Renal cortical epithelial cell (primary cell): ENCODE measurements at regions not wholly inside any gene's neighbourhood (a gene's known extent, or its start where the extent isn't known, plus 50 kb on each side); places are given as distances from the start of the nearest gene placed in this dataset.

Experiments
- DNase-seq: peaks from one replicate; pipeline ENCODE4 v3.0.0-alpha.2; 2011; ENCODE audit warnings: low read depth

DNA sequence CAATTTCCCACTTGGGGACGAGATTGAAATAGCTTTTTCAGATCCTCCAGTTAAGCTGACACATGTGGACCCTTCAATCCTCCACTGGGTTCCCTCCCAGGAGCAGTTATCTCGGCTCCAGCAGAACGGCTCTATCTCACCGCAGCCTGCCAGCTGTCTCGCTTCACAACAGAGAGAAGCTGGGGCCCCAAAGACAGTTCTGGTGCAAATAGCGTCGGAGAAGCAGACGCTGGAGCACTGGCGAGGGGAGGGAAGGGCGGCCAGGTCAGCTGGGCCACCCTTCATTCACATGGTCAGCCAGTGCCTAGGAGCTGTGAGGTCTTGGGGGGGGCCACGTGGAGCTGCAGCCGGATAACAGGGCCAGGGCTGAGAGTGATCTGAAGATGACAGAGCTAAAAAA is 141.3 kb upstream of the SDK2 start:
- DNase-seq: no peak

DNA sequence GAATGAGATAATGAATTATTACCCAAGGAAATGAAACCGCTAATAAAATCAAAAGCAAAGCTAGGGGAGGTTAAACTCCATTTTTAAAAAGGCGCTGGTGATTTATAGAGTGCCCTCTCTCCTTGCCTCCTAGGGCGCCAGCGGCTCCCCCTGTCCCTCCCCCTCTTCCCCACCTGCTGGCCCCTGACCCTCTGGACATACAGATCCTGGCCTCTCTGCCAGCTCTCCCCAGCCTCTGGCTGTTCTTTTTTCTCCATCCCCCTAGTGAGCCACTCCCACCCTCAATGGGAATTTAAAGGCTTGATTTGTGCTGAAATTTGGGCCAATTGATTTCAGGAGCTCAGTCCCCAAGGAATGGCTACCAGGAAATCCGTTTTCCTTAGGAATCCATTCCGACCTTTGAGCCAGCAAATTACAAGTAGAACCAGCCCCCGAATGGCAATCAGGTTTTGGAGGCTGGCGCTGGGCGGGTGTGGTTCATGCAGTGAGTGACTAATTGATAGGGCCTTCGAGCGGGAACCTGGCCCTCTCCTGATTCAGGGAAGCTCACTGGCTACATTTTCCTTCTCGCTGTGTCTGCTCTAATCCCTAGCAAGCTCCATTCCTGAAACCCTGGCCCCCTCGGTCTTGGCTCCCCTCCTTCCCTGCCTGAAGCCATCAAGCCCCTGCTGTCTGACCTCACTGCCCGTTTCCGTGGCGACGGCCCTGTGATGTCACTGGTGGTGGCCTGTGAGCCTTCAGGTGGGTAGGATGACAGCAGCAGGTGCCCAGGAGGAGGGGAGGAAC is 141.9 kb upstream of the SDK2 start:
- no peak for DNase-seq

DNA sequence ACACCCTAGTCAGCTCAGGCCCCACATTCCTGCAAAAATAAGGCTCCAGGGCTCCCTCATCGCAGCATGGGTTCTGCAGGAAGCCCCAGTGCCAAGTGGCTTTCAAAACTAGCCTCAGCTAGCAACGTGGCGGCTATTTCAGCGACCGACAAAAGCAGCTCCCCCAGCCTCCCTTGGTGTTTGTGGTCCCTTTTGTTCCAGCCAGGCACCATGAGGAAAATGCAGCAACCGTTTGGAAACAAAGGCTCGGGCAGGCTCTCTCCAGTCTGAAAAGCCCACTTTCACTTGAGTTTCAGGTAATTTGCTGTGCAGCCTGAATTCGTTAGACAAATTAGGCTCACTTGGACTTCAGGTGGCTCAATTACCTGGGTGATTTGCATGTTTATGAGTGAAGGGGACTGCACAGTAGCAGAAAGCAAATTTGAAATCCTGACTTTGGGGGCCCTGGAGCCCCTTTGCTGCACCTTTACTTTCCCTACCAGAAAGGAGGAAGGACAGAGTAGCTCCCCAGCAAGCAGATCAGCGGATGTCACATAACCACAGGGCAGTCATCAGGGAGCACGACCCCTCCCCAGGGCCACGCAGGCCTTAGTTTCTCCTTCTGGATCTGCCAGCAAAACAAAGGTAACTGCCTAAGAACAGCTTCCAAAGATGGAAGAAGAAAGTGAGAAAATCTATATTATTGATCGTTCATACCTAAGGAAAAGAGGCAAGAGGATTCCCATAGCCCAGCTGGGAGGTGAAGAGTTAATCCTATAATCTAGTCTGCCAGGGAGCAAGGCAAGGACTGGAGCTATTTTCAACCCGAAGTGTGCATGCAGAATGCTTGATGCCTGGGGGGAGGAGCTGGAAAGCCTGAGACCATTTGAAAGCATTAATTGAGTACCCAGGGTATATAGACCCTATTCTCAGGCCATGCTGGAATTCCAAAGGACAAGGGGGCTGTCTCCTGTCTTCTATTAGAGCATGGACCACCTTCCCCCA is 143.1 kb upstream of the SDK2 start:
- DNase-seq: no peak

DNA sequence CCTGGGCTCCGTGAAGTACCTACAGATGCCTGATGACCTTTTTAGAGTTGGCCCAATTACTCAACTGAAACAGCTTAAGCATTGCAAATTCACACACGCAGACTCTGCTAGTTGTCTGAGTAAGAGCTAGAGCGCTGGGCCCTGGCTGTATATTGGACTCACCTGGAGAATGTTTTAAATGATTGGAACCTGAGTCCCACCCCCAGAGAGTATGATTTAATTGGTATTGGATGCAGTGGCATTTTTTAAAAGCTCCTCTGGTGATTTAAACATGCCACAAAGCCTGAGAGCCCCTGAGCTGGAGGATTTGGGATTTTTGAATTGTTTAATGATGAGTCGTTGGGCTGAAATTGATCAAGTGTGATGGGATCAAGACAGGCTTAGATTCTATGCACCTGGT is 143.9 kb upstream of the SDK2 start:
- DNase-seq: peak; percentile 36

DNA sequence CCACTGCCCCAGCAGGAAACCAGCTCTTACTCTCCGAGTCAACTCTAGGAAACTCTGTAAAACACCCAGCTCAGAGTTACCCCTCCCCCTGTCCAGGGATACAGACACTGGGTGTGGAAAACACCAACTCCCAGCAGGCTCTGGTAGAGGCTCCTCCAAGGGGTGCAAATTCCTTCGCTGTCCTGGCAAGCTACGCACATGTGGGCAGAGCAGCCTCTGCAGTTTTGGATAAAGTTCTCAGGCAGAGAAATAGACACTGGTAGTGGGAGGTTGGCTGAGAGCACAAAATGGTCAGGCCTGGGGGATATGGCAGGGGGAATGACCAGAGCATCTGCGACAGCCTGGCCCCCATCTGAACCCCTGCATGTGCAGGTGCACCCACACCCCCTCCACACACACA is 146.9 kb upstream of the SDK2 start:
- DNase-seq: no peak

DNA sequence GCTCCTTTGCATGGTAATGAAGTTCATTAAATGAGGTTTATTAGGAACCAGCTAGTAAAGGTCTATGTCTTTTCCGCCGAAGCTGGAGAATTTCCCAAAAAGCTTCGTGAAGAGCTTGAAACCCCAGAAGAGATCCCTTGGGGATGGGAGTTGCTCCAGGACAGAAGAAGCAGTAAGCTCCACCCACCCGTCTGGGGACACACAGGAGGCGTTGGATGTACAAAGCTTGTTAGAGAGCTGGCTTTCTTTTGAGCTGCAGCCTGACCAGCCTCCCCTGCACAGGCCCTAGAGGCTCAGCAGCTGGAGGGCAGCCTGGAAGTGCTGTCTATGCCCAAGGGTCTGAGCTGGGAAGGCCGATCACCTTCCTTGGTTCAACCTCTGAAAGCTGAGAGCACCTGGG is 147.4 kb upstream of the SDK2 start:
- no peak for DNase-seq

DNA sequence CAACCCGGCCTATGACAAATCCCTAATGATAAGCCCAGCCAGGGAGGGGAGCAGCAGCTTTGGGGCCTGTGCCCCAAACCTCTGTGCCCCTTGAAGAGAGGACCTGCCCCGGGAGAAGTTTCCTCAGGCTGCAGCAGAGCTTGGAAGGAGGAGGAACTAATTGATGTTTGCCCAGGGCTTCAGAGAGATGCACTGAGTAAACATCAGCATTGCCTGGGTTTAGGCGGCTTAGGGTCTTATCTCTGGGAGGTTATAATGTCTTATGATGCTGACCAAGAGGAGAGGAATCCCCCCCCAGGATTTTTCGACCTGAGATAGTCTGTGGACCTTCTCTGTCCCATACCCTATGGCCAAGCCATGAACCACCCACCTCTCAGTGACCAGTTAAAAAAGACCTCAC is 148.7 kb upstream of the SDK2 start:
- no peak for DNase-seq

DNA sequence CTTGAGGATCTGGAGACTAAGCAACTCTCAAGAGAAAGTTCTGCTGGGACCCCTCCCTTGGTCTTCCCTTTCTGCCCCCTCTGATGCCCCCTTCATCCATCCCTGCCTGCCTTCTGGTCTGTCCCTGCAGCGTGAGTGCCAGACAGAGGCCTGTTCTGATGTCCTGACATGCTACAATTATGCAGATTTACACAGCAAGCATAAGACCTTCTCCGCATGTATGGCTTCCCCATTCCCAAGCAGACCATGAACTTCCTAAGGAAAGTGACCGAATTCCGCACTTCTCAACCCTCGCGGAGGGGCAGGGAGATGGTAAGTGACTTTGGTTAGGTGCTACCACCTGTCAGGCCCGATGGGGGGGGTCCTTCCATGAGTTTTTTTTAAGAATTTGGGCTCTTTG is 150.1 kb upstream of the SDK2 start:
- DNase-seq: no peak

DNA sequence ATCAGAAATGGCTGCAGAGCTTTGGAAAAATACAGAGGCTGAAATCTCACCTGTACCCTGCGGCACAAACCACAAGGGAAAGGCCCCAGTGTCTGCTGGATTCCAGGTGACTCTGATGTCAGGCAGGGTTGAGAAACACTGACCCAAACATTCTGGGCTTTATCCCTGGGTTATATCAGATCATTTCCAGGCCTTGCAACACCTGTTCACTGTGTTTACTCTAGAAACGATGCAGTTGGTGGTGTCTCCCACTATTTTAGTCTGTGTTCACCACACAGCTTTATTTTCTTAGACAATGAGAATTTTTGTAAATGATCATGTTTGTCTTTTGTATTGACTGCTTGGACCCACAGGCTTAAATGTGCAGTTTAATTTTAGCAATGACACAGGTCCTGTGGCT is 151.5 kb upstream of the SDK2 start:
- no peak for DNase-seq

DNA sequence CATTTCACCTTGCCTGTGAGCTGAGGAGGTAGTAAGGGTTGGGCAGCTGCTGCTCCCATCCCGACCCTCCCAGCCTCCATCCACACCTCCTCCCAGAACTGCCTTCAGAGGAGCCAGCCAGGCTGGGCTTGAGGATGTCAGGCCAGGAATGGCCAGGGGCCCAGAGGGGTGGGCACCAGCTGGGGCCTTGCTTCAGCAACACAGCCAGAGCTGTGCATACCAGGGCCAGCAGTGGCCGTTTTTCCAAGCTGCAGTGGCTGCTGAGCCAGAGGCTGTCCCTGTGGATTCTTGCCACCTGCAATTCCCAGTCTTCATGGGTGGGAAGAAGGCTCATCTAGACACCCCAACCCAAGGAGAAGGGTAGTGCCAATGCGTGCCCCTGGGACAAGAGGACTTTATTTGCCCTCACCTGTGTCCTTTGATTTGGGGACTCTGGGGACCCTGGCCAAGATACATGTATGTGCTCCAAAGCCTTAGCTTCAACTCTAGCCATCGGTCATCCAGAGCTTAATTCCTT is 153.4 kb upstream of the SDK2 start:
- DNase-seq: no peak

DNA sequence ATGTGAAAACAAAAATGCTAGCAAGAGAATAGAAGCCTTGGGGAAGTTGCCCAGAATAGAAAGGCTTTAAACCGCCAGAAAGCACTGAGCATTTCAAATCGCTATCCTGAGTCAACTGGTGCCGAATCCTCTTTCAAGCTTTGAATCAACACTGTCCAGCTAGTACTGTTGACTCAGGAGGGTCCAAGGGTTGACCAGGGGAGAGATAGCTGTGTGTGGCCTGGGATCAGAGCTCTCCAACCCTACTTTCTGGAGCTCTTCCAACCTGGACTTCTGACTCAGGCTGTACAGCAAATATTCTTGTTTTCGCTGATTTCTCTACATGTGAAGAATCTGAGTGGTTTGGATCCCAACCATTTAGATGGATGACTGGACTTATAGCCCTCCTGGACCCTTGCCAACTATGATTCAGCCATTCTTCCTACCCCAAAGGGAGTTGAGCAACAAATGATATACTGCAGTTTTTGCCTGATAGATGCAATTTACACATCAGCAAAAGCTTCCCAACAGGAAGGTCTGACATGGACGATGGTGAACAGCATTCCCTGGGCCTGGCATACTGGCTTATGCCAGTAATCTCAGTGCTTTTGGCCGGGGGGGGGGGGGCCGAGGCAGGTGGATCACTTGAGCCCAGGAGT is 154.0 kb upstream of the SDK2 start:
- peak; percentile 99 for DNase-seq

DNA sequence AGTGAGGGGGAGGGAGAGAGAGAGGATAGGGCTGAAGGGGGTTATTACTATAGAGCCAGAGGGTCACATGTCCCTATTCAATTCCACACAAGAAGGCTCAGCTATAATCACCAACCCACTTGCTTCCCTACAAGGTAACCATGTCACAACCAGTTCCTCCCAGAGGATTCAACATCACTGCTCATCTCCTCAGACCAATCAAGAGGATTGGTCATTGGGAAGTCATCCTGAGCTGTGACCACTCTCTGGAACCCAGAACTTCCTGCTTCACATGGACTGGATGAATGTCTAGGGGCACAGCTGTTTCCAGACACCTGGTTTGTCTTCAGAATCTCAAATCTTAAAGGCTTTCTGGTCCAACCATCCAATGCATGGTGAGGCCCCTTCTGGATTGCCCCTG is 154.9 kb upstream of the SDK2 start:
- peak; percentile 43 for DNase-seq

DNA sequence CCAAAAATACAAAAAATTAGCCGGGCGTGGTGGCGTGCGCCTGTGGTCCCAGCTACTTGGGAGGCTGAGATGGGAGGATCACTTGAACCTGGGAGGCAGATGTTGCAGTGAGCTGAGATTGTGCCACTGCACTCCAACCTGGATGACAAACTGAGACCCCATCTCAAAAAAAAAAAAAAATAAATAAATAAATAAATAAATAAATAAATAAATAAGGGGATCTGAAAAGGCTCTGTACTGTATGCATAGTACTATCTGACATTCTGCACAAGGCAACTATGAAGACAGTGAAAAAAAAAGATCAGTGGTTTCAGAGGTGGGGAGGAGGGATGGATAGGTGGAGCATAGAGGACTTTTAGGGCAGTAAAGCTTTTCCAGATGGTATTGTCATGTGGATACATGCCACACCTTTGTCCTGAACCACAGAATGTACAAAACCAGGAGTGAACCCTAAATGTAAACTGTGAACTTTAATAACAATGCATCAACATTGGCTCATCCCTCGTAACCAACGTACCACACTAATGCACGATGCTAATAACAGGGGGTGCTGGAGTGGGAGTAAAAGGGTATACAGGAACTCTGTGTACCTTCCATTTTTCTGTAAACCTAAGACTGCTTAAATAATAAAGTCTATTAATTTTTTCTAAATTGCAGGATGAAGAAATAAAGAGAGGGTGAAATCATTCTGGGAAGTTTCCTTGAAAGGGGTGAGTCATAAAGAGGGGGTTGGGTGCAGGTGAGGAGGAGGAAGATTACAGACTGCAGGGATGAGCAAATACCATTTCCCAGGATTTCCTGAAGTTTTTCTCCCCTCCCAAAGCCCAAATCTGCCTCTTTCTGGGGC is 155.8 kb upstream of the SDK2 start:
- DNase-seq: peak; percentile 26

DNA sequence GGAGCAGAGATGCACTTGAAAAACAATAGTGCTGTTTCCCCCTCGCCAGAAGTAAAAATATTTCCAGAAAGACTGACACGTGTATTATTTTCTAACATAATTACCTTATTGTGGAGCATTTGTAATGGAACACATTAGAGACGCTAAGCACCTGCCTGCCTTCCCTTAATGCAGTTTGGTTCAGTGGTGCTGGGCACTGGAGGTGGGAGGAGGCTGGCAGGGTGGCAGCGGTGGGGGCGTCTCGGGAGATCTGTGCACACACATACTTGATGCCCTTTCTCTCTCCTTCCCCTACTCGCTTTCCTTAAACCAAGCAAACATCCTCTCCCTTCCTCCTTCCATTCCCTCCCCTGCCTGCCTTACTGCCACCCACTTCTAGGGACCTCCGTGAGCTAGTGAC is 156.6 kb upstream of the SDK2 start:
- no peak for DNase-seq

DNA sequence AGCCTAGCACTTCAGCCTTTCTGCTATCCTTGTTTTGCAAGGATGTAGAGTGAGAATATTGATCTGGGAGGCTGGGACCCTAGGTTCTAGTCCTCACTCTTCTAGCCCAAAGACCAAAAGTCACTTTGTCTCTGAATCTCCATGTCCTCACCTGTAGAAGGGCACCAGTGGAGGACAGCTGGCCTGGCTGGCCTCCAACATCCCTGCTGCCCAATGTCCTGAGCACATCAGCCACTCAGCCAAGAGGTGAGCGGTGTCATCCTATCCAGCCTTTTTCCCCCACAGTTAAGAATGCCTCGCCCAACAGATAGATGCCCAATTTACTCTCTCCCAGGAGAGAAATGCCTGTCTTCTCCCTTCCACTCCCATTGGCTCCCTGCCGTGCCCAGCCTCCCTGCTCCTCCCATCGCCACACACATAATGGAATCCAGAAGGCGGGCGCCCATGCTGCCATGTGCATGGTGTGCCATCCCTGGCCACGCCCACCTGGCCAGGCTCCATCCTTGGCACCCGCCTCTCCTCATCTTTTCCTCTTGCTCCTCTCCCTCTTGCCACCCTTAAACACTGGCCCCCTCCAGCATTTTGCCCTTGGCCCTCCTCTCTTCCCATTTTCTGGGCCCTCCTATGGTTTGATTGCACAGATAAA is 157.3 kb upstream of the SDK2 start:
- no peak for DNase-seq

DNA sequence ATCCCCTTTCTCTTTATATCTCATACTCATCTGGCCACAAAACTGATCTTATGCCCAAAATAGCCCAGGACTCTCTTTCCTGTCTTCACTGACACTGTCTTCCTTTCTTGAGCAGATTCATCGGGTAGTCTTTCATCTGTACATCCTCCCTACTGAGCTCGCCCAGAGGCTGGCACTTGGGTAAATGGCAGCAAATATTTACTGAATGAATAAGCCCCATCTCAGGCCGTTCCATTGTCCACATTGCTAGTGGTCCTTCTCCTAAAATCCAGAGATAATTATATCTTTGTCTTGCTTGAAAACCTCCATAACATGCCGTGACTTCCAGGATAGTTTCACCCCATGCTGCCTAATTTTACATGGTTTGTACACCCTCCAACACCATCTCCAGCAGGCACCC is 158.1 kb upstream of the SDK2 start:
- DNase-seq: no peak

DNA sequence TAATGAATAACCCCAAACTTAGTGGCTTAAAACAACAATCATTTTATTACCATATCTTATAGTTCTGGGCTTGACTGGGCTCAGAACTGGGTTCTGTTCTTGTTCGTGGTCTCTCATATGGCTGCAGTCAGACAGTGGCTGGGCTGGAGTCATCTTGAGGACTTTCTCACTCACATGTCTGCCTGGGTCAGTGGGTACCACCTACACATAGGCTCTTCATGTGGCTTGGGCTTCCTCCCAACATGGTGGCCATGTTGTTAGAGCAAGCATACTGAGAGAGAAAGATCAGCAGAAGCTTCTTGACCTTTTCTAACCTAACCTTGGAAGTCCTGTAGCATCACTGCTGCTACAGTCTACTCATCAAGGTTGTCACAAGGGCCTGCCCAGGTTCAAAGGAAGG is 158.6 kb upstream of the SDK2 start:
- DNase-seq: no peak

DNA sequence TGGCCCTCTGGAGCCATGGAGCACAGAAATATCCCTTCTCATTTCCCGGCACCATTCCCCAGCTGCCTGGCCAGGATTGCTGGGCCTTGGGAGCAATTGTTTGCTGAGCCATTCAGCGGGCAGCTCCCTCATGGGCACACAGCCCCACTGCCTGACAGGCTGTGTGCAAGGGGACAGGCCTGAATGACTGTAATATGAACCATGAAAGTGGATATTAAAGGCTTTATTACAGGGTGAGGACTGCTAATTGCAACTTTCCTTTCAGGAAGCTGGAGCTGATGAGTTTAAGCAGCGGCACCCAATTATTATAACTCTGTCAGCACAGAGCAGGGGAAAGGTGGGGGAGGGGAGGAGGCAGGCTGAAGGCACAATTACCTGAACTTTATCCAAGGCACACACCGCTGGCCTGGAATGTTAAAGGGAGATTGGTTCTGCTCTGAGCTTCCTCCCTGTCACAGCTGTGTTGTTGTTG is 159.8 kb upstream of the SDK2 start:
- no peak for DNase-seq

DNA sequence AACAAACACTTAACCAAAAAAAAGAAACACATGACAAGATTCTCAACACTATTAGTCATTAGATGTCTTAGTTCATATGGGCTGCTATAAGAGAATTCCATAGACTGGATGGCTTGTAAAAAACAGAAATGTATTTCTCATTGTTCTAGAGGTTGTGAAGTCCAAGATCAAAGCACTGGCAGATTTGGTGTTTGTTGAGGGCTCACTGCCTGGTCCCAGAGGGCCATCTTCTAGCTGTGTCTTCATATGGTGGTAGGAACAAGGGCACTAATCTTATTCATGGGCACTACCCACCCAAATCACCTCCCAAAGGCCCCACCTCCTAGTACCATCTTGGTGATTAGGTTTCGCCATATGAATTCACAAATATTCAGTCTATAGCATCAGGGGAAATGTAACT is 162.5 kb upstream of the SDK2 start:
- no peak for DNase-seq

DNA sequence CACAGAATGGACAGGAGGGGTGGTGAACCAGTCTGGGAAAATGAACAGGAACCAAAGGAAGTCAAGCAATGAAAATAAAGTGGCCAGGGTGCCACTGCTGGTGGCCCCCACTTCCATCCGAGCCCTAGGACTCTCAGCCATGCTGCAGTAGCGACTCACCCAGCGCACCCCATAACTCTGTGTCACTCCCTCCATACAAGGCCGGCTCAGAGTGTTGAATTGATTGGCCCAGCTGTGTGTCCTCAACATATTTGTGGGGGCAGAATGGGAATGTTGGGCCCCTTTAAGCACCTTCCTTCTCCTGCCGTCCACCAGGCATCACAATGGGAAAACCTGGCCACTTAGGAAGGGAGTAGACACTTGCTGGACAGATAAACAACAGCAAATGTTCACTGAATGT is 169.0 kb upstream of the SDK2 start:
- no peak for DNase-seq

DNA sequence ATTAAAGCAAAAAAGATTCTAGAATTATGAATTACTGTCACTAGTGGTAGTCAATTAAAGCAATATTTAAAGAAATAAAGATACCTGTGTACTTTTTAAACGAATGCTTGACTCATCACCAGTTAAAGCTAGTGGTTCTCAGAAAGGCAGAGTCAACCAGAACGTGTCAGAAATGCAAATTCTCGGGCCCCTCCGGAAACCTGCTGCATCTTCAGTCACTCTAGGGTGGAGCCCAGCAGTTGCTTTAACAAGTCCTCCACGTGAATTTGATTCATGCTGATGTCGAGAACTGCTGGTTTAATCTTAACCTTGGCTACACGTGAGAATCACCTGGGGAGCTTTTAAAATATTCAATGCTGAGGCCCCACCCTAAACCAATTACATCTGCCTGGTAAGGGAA is 169.8 kb upstream of the SDK2 start:
- DNase-seq: no peak
